Activated CD4-positive, alpha-beta T cell treated with anti-CD3 and anti-CD28 coated beads, Interleukin-2, amount 10 ng/mL, durations not matched to agents 7 days and 5 days (primary cell): ENCODE measurements at regions not wholly inside any gene's neighbourhood (a gene's known extent, or its start where the extent isn't known, plus 50 kb on each side); places are given as distances from the start of the nearest gene placed in this dataset.

Experiments used
- CTCF ChIA-PET: fragments of 350-600 bp; sonication (Branson Sonifier 250); formaldehyde crosslinking; loops from one replicate; lab custom pipeline; 2021; ENCODE audit warnings: antibody characterized with exemption; lab: Charles Lee
- POLR2A ChIA-PET: fragments of 350-600 bp; sonication (Branson Sonifier 250); formaldehyde crosslinking; loops from one replicate; lab custom pipeline; 2021; ENCODE audit warnings: antibody characterized with exemption; lab: Charles Lee
- DNase-seq: peaks from one replicate; pipeline ENCODE4 v3.0.0-alpha.2; 2020
- H3K27ac Mint-ChIP-seq: one replicate; pipeline ENCODE4 v1.8.0; 2021; ENCODE audit warnings: mild to moderate bottlenecking, moderate library complexity, mixed read lengths
- H3K27me3 Mint-ChIP-seq: one replicate; pipeline ENCODE4 v1.8.0; 2021; ENCODE audit warnings: mixed read lengths
- H3K36me3 Mint-ChIP-seq: one replicate; pipeline ENCODE4 v1.8.0; 2021; ENCODE audit warnings: low read depth, mixed read lengths
- H3K4me1 Mint-ChIP-seq: one replicate; pipeline ENCODE4 v1.8.0; 2021; ENCODE audit warnings: mixed read lengths
- H3K4me3 Mint-ChIP-seq: one replicate; pipeline ENCODE4 v1.8.0; 2021; ENCODE audit warnings: mild to moderate bottlenecking, moderate library complexity, mixed read lengths
- H3K9me3 Mint-ChIP-seq: one replicate; pipeline ENCODE4 v1.8.0; 2021; ENCODE audit warnings: mixed read lengths

DNA sequence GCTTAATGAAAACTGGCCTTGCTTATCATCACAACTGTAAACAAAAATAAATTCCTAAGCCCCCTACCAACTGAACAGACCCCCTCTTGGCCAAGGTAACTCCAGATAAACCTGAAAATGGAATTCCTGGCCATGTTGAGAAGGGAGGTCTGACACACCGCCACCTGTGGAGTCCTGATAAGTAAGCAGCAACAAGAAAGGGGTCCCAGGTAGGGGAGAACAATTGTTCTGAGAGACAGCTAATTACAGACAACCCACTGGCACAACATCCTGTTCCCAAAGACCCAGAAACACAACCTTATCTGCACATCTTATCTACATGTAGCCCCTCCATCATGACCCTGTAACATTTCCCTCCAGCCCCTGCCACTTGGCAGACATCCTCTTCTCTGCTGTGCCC, 91.2 kb upstream of the TNR start:
- Mint-ChIP-seq H3K4me3 (no peak overlapping the region), H3K36me3 (no peaks in the 10 kb centered on the region), H3K27ac (no peak overlapping the region), H3K9me3 (no peaks in the 10 kb centered on the region), H3K27me3 (no peaks in the 10 kb centered on the region), H3K4me1 (no peaks in the 10 kb centered on the region)
- DNase-seq: no peak
- CTCF ChIA-PET: interaction anchor here (0.5 to 1.0 kb wide), 2 partner anchors 9 to 655 kb away, joined by 3 to 4 read pairs; no protein-coding TSS in a partner anchor
- POLR2A ChIA-PET: no interaction called here

DNA sequence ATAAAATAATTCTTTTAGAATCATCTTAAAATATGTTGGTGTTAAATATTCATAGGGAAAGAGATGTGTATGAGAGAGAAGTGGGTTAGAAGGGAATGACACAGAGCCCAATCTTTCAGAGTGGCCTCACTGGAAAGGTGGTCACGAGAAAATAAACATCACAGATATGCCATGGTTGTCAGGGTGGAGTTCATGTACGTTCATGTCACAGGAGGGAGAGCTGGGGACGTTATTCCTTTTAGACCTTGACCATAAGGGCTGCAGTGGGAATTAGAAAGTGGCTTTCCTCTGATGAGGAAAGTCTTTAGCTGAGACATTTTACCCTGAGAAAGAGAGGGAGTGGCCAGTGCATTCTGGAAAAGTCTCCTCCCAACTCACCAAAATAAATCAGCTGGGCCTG, 90.6 kb upstream of the TNR start:
- H3K36me3 Mint-ChIP-seq: no peaks in the 10 kb centered on the region
- no peaks in the 10 kb centered on the region for H3K27me3 Mint-ChIP-seq
- H3K9me3 Mint-ChIP-seq: no peaks in the 10 kb centered on the region
- H3K27ac Mint-ChIP-seq: no peak overlapping the region
- ChIA-PET CTCF (interaction anchor here (1.0 kb wide), 1 partner anchor 10 kb away, joined by 3 read pairs; no protein-coding TSS in a partner anchor), POLR2A (no interaction called here)
- no peaks in the 10 kb centered on the region for H3K4me1 Mint-ChIP-seq
- no peak for DNase-seq
- no peak overlapping the region for H3K4me3 Mint-ChIP-seq

DNA sequence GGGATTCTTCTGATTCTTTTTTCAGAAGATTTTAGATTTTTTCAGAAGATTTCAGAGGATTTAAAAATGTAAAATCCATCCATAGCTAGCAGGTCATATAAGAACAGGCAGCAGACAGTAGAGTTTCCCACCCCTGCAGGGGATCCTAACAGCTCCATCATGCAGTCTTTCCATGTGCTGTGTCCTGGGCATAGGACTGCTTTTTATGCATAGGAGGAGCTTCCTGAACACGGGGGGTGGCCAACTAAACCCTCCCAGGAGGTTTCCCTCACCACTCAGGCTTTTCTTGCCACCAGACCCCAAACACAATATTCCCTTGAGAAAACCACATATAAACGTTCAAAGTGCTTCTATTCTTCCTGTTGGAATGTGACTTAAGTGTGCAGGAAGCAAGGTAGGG, 90.1 kb upstream of the TNR start:
- Mint-ChIP-seq H3K36me3 (no peaks in the 10 kb centered on the region), H3K27ac (no peak overlapping the region), H3K27me3 (no peaks in the 10 kb centered on the region), H3K4me3 (no peak overlapping the region), H3K4me1 (no peaks in the 10 kb centered on the region), H3K9me3 (no peaks in the 10 kb centered on the region)
- no peak for DNase-seq
- CTCF ChIA-PET: interaction anchor here (1.0 kb wide), 1 partner anchor 10 kb away, joined by 3 read pairs; no protein-coding TSS in a partner anchor
- POLR2A ChIA-PET: no interaction called here

DNA sequence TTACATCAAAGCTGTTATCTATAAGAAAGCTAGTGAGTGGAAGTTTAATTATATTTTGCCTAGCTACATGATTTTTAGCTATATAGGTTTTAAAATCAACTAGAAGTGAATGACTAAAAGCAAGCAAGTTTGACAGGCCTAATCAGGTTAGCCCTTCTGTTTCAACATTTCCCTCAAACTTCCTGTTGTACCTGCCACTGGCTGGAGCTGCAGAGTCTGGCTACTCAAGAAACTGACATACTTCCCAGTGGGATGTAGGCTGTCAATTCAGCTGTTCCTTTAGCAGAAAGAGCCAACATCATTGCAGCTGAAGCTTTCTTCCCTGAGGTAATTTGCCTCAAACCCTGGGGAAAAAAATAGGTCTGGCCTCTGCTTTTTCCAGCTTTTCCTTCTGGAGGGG, 87.1 kb upstream of the TNR start:
- Mint-ChIP-seq H3K9me3 (no peaks in the 10 kb centered on the region), H3K4me3 (no peak overlapping the region), H3K4me1 (no peaks in the 10 kb centered on the region), H3K27me3 (no peaks in the 10 kb centered on the region), H3K36me3 (no peaks in the 10 kb centered on the region), H3K27ac (no peak overlapping the region)
- ChIA-PET CTCF (interaction anchor here (0.6 kb wide), 1 partner anchor 9 kb away, joined by 3 read pairs; no protein-coding TSS in a partner anchor), POLR2A (no interaction called here)
- no peak for DNase-seq

DNA sequence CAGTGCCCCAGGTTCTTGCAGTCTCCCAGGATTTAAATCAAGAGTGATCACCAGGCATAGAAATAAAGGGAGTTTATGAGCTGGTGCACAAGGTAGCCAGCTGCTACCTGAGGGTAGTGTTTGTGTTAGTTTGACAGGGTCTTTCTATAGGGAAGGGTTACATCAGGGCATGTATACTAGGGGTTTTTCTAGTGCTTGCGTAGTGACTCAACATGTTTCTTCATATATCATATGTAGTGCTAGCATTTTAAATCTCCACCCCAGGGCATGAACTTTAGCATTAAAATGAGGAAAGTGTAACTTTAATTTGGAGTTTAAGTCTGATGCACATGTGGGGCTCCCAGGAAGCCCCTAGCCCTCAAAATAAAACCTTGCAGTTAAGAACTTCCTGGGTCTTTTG, 86.5 kb upstream of the TNR start:
- Mint-ChIP-seq H3K4me3 (no peak overlapping the region), H3K36me3 (no peaks in the 10 kb centered on the region), H3K9me3 (no peaks in the 10 kb centered on the region), H3K4me1 (no peaks in the 10 kb centered on the region), H3K27me3 (no peaks in the 10 kb centered on the region), H3K27ac (no peak overlapping the region)
- POLR2A ChIA-PET: no interaction called here
- CTCF ChIA-PET: no interaction called here
- no peak for DNase-seq

DNA sequence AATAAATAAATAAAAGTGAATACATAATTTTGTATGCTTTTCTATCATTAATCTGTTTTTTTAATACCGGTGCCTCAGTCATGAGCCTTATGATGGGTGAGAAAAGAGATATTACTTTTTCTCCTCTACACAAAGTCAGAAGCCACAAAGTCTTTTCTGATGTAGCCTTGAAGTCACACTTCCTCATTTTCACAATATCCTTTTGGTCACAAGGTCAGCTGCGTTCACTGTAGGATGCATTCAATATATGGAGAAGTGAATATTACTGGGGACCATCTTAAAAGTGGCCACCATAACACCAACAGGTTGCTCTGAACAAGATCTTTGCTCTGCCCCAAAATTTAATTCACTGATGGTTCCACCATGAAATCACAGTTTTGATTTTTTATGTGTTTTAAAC, 83.3 kb upstream of the TNR start:
- H3K36me3 Mint-ChIP-seq: no peaks in the 10 kb centered on the region
- H3K4me1 Mint-ChIP-seq: no peaks in the 10 kb centered on the region
- H3K4me3 Mint-ChIP-seq: no peak overlapping the region
- DNase-seq: no peak
- ChIA-PET CTCF (no interaction called here), POLR2A (no interaction called here)
- H3K27ac Mint-ChIP-seq: no peak overlapping the region
- peaks cover 3% of the 10 kb centered on the region for H3K27me3 Mint-ChIP-seq
- H3K9me3 Mint-ChIP-seq: no peaks in the 10 kb centered on the region

DNA sequence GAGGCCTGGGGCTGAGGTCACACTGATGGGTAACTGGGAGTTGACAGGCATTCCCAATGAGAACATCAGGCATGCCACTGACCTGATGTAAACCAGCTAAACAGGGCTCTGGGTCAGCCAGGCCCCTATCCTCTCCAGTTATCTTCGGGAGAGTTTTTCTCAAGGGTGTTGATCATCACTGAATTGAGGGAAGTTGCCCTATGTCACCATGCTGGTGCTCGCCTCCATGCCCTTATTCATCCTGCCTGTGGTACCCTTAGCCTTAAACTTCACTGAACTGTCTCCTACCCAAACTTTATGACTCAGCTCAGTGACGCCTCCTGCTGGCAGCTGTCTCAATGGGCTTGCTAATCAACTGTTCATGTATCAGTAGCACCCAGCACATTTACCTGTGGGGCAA, 80.7 kb upstream of the TNR start:
- no peak overlapping the region for H3K4me3 Mint-ChIP-seq
- H3K27me3 Mint-ChIP-seq: peaks cover 3% of the 10 kb centered on the region
- no peaks in the 10 kb centered on the region for H3K36me3 Mint-ChIP-seq
- no peak overlapping the region for H3K27ac Mint-ChIP-seq
- CTCF ChIA-PET: interaction anchor here (0.6 kb wide), 1 partner anchor 1099 kb away, joined by 3 read pairs; no protein-coding TSS in a partner anchor
- H3K9me3 Mint-ChIP-seq: no peaks in the 10 kb centered on the region
- POLR2A ChIA-PET: no interaction called here
- DNase-seq: peak; percentile 17
- no peaks in the 10 kb centered on the region for H3K4me1 Mint-ChIP-seq

DNA sequence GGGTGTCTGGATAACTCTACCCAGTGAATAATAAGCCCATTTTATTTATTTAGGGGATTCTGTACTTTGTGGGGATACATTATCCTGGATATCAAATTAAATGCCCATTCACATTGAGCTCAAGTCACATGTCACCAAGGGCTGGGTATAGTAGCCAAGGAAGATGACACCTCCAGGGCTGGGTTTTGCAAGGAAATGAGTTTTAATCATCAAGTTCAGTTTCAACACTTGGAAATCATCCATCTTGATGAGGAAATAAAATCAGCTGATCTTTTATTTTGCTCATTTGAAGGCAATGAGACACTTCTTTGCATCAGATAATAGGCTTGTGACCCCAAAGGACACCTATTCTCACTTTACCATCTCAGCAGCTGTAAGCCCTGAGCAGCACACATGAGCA, 80.0 kb upstream of the TNR start:
- CTCF ChIA-PET: no interaction called here
- peaks cover 3% of the 10 kb centered on the region for H3K27me3 Mint-ChIP-seq
- no peak overlapping the region for H3K4me3 Mint-ChIP-seq
- no peak overlapping the region for H3K27ac Mint-ChIP-seq
- no peak for DNase-seq
- H3K9me3 Mint-ChIP-seq: no peaks in the 10 kb centered on the region
- no peaks in the 10 kb centered on the region for H3K36me3 Mint-ChIP-seq
- POLR2A ChIA-PET: no interaction called here
- H3K4me1 Mint-ChIP-seq: no peaks in the 10 kb centered on the region

DNA sequence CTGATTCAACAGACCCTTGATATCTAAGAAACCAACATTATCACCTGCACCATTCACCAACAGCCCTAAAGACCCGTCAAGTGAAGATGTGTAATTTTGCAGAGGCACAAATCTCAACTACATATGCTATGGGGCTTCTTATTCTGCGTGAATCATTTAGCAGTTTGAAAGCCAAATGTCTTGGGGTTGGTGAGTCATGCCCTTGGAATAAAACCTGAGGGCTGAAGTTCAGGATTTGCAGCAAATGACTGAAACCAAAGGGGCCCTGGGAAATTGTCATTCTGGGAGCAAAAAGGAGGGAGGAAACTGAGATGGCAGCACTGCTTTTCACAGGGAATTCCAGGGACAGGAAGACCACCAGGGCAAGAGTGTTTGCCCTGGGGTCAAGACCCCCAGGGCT, 79.2 kb upstream of the TNR start:
- POLR2A ChIA-PET: no interaction called here
- no peak overlapping the region for H3K27ac Mint-ChIP-seq

DNA sequence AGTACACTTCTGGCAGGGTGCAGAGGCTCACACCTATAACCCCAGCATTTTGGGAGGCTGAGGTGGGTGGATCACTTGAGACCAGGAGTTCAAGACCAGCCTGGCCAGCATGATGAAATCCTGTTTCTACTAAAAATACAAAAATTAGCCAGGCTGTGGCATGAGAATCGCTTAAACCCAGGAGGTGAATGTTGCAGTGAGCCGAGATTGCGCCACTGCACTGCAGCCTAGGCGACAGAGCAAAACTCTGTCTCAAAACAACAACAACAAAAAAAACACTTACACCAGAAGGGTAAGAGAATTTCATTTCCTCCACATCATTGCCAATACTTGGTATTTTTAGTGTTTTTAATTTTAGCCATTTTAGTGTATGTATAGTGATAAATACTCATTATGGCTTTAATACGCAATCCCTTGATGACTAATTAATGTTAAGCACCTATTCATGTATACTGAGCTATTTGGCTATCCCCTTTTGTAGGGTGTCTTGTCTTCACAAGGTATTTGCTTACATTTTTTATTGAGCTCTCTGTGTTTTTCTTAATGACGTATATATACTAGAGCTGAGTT, 77.1 kb upstream of the TNR start:
- ChIA-PET CTCF (no interaction called here), POLR2A (no interaction called here)
- DNase-seq: no peak
- H3K9me3 Mint-ChIP-seq: no peaks in the 10 kb centered on the region
- H3K4me3 Mint-ChIP-seq: no peak overlapping the region
- no peaks in the 10 kb centered on the region for H3K4me1 Mint-ChIP-seq
- peaks cover 6% of the 10 kb centered on the region for H3K27me3 Mint-ChIP-seq
- H3K36me3 Mint-ChIP-seq: no peaks in the 10 kb centered on the region
- no peak overlapping the region for H3K27ac Mint-ChIP-seq

More for the DNA sequence above, 79.2 kb upstream of the TNR start:
- no peak for DNase-seq
- Mint-ChIP-seq H3K4me1 (no peaks in the 10 kb centered on the region), H3K4me3 (no peak overlapping the region), H3K36me3 (no peaks in the 10 kb centered on the region), H3K27me3 (peaks cover 3% of the 10 kb centered on the region), H3K9me3 (no peaks in the 10 kb centered on the region)
- CTCF ChIA-PET: no interaction called here

DNA sequence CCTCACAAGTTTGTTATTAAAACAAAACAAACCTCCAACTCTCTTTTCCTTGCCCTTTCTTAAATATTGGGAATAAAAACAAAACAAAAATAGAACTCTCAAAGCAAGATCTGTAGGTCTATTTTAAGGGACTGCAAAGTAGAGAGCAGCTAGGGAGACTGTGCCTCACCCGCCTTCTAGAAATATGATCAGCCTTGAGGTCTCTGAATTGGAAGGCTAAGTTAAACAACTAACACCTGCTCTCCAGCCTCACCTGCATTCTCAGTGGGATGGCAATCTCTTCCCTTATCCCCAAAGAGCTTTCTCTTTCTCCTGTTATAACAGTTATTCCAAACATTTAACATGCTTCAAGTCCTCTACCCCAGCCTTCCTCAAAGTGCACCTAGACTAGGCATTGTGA, 75.5 kb upstream of the TNR start:
- Mint-ChIP-seq H3K27ac (no peak overlapping the region), H3K27me3 (peaks cover 6% of the 10 kb centered on the region), H3K36me3 (no peaks in the 10 kb centered on the region), H3K4me3 (no peak overlapping the region), H3K4me1 (no peaks in the 10 kb centered on the region), H3K9me3 (no peaks in the 10 kb centered on the region)
- ChIA-PET CTCF (no interaction called here), POLR2A (no interaction called here)
- DNase-seq: no peak

DNA sequence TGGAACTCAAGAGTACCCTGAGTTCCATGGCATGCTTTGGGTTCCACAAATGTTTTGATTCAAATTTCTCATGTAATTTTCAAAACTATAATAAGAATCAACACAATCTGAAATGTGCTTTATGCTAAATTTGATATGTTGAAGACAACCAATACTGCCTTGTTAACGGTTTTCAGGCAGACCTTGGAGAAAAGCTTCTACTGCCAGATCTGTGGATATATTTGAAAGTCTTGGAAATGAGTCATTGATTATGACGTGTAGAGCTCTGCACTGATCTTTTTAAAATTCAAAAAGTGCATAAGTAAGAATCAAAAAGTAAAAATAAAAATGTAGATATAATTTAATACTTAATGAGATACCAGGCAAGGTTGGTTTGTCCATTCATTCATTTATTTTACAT, 74.0 kb upstream of the TNR start:
- POLR2A ChIA-PET: no interaction called here
- DNase-seq: no peak
- no peak overlapping the region for H3K27ac Mint-ChIP-seq
- H3K4me1 Mint-ChIP-seq: no peaks in the 10 kb centered on the region
- H3K36me3 Mint-ChIP-seq: no peaks in the 10 kb centered on the region
- CTCF ChIA-PET: interaction anchor here (0.6 kb wide), 1 partner anchor 1650 kb away, joined by 3 read pairs; no protein-coding TSS in a partner anchor
- no peaks in the 10 kb centered on the region for H3K9me3 Mint-ChIP-seq
- H3K4me3 Mint-ChIP-seq: no peak overlapping the region
- H3K27me3 Mint-ChIP-seq: peaks cover 6% of the 10 kb centered on the region

DNA sequence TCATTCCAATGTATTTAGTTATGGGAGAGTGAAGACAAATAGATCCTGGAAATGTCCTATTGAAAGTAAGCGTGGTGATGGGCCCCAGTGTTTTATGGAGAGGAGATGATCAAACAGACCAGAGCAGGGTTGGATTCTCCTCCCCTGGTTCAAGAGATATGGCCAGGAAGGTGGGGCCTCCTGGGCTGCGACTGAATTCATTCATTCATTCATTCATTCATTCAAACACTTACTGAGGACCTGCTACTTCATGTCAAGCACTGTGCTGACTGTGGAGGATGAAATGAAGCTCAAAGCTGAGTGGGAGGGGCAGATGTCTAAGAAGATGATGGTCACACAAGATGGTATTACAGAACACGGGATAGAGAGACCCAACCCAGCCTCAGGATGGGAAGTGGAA, 71.5 kb upstream of the TNR start:
- ChIA-PET CTCF (interaction anchor here (1.4 kb wide), 1 partner anchor 37 kb away, joined by 3 read pairs; no protein-coding TSS in a partner anchor), POLR2A (no interaction called here)
- Mint-ChIP-seq H3K27ac (no peak overlapping the region), H3K36me3 (no peaks in the 10 kb centered on the region), H3K4me1 (no peaks in the 10 kb centered on the region), H3K27me3 (peaks cover 7% of the 10 kb centered on the region), H3K9me3 (no peaks in the 10 kb centered on the region), H3K4me3 (no peak overlapping the region)
- no peak for DNase-seq

DNA sequence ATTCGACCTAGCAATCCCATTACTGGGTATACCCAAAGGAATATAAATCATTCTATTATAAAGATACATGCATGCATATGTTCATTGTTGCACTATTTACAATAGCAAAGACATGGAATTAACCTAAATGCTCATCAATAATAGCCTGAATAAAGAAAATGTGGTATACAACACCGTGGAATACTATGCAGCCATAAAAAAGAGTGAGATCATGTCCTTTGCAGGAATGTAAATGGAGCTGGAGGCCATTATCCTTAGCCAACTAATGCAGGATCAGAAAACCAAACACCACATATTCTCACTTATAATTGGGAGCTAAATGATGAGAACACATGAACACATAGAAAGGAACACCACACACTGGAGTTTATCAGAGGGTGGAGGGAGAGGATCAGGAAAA, 69.5 kb upstream of the TNR start:
- no peaks in the 10 kb centered on the region for H3K36me3 Mint-ChIP-seq
- no peak overlapping the region for H3K4me3 Mint-ChIP-seq
- no peak overlapping the region for H3K27ac Mint-ChIP-seq
- no peaks in the 10 kb centered on the region for H3K9me3 Mint-ChIP-seq
- ChIA-PET CTCF (no interaction called here), POLR2A (no interaction called here)
- H3K27me3 Mint-ChIP-seq: peaks cover 8% of the 10 kb centered on the region
- H3K4me1 Mint-ChIP-seq: no peaks in the 10 kb centered on the region
- no peak for DNase-seq
